GM18505 (cell line): ENCODE measurements at regions not wholly inside any gene's neighbourhood (a gene's known extent, or its start where the extent isn't known, plus 50 kb on each side); places are given as distances from the start of the nearest gene placed in this dataset.

Experiments used
- ATAC-seq: cut with Tn5 transposase; IDR thresholded peaks from one replicate; pipeline ENCODE4 v1.9.1; 2021; ENCODE audit not compliant: unreplicated experiment
- POLR2A ChIP-seq: IDR thresholded peaks from 4 replicates; pipeline ENCODE4 v1.6.1; 2011; ENCODE audit warnings: borderline replicate concordance; ENCODE audit not compliant: insufficient read depth, insufficient read length; ENCODE audit errors: extremely low read depth

- no peak for ATAC-seq
- TF ChIP-seq POLR2A, result no peak
Observed at GRCh38 chr7:118013252-118014010, 140.2 kb upstream of the CTTNBP2 start.

GRCh38 chr7:118022546-118022945 lies 149.3 kb upstream of the CTTNBP2 start:
- ATAC-seq, result no peak
- no peak for TF ChIP-seq POLR2A

GRCh38 chr7:118026791-118027190 lies 153.6 kb upstream of the CTTNBP2 start:
- no peak for ATAC-seq
- no peak for TF ChIP-seq POLR2A

GRCh38 chr7:118028226-118028625 lies 155.0 kb upstream of the CTTNBP2 start:
- no peak for ATAC-seq
- no peak for TF ChIP-seq POLR2A

- no peak for TF ChIP-seq POLR2A
- ATAC-seq, result no peak
Observed at GRCh38 chr7:118029826-118030422, 154.0 kb upstream of the LSM8 start.

- no peak for ATAC-seq
Observed at GRCh38 chr7:118033273-118033672, 150.7 kb upstream of the LSM8 start.

GRCh38 chr7:118039963-118040489 lies 143.9 kb upstream of the LSM8 start:
- no peak for TF ChIP-seq POLR2A
- ATAC-seq, result no peak

More at GRCh38 chr7:118033273-118033672, 150.7 kb upstream of the LSM8 start:
- no peak for TF ChIP-seq POLR2A

- ATAC-seq, result peak; percentile 71
- TF ChIP-seq POLR2A, result no peak
Observed at GRCh38 chr7:118040562-118040961, 143.4 kb upstream of the LSM8 start.

- no peak for ATAC-seq
Observed at GRCh38 chr7:118041251-118041878, 142.6 kb upstream of the LSM8 start.

GRCh38 chr7:118045629-118046028 lies 138.3 kb upstream of the LSM8 start:
- no peak for TF ChIP-seq POLR2A
- ATAC-seq, result no peak

More at GRCh38 chr7:118041251-118041878, 142.6 kb upstream of the LSM8 start:
- no peak for TF ChIP-seq POLR2A

GRCh38 chr7:118046086-118046485 lies 137.9 kb upstream of the LSM8 start:
- ATAC-seq, result no peak

GRCh38 chr7:118046801-118047200 lies 137.2 kb upstream of the LSM8 start:
- no peak for ATAC-seq
- no peak for TF ChIP-seq POLR2A

More at GRCh38 chr7:118046086-118046485, 137.9 kb upstream of the LSM8 start:
- no peak for TF ChIP-seq POLR2A

GRCh38 chr7:118052336-118052735 lies 131.6 kb upstream of the LSM8 start:
- no peak for ATAC-seq
- no peak for TF ChIP-seq POLR2A
